ENCODE measurements at regions not wholly inside any gene's neighbourhood (a gene's known extent, or its start where the extent isn't known, plus 50 kb on each side); places are given as distances from the start of the nearest gene placed in this dataset.
"Not testable (repeated sequence)": the region's sequence is repeated elsewhere in the genome, so short reads cannot be mapped to it uniquely, and the experiment has no call there.

DNA sequence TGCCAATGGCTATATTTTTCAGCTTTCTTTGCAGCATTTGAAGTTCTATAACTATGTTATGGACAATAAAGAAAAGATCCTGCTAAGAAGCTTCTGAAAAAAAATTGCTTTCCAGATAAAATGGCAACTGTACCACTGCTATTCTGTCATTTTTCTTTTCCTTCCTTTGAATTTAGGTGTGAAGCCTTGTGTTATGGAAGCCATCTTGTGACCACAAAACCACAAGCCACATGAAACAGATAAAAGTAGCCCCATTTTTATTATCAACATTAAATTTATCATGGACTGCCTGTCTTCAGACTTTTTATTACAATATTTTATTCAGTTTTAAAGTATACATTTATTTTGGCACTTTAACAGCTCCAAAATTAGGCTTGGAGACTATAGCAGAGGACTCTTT is 289.9 kb upstream of the ACTBL2 start:
- DNase-seq = no peak

GRCh38 chr5:57770039-57770438 is 287.4 kb upstream of the ACTBL2 start:
- DNase-seq = no peak

DNA sequence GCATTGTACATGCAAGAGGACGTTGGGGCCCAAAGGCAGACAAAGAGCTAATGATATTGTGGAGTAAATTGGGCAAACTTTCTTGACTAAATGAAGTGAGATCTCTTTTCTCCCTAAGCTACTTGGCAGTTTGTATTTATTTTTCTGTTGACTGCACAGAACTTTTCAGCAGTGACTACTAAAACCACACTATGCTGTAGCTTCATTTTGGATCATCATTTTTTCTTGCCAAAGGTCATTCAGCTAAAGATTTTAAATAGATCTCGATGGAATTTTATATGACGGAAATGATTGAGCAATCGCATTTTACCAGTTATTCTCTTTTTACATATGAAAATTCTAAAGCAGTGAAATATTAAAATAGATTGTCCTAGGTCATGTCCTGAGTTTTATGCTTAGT is 286.1 kb upstream of the ACTBL2 start:
- no peak for DNase-seq

GRCh38 chr5:57764479-57765089 is 282.0 kb upstream of the ACTBL2 start:
- no peak for DNase-seq

DNA sequence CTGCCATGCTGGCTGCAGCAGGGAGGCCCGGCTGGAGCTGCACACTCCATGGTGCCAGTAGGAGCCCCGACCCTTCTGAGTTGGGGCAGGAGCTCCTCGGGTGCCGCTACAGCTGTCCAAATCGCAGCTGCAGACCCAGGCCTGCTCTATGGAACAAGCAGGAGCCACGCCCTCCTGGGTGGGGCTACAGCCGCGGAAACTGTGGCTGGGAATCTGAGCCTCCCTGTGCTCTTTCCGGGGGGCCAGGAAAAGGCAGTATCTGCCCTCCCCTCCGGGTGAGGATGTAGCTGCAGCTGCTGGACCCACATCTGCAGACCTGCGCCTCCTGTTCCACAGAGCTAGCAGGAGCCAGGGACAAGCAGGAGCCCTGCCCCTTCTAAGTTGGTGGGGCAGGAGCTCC is 278.9 kb upstream of the ACTBL2 start:
- DNase-seq = no peak

GRCh38 chr5:57754616-57755015 is 272.0 kb upstream of the ACTBL2 start:
- DNase-seq = no peak

GRCh38 chr5:57753446-57753845 is 270.8 kb upstream of the ACTBL2 start:
- DNase-seq = no peak

DNA sequence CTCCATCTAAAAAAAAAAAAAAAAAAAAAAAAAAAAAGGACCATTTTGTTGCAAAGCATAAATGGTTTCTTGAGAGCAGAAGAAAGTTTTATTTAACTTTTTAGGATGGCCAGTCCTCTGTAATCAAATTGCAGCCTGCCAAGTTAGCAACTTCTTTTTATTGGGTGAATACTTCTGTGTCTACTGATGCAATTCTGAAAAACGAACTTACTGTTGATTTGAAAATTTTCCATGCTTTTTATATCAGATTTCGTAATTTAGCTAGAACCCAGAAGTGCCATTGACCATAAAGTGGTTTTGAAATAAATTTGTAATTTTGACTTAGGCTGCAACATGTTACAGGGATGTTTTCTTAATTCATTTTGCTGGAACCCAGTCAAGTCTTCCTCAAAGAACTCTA is 269.1 kb upstream of the ACTBL2 start:
- DNase-seq = no peak

DNA sequence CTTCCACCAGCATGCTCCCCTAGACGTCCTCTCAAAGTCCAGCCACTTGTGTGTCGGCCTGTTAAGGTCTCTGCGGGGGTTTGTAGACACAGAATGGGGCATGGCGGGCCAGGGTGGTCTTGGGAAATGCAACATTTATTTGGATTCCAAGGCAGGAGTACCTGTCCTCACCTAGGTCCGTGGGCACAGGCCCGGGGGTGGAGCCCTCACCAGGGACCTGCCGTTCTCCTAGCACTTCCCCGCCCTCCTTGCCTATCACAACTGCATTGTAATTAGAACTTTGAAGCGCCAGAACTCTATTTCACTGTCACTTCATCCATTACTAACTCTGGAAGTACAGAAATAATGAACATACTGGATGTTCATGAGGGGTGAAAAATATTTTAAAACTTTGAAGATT is 268.3 kb upstream of the ACTBL2 start:
- DNase-seq = no peak

DNA sequence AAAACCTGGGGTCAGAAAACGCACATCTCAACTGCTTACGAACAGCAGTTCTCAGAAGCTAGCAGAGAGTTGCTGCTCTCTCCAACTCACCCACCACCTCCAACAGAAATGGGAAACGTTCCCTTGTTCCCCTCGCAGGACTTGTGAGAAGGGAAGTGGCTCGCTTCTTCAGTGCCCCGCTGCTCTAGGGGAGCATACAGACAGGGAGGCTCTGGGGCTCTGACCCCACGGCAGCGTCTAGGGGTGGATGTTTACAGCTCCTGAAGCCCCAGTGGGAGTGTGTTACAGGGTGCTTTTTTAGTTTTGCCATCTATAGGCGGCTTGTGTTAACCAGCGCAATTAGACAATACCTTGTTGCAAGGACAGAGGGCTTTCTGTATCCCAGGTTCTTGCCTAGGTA is 267.7 kb upstream of the ACTBL2 start:
- DNase-seq = no peak

GRCh38 chr5:57749396-57749795 is 266.8 kb upstream of the ACTBL2 start:
- no peak for DNase-seq

GRCh38 chr5:57745700-57746651 is 263.4 kb upstream of the ACTBL2 start:
- DNase-seq = no peak

GRCh38 chr5:57745029-57745428 is 262.4 kb upstream of the ACTBL2 start:
- no peak for DNase-seq

DNA sequence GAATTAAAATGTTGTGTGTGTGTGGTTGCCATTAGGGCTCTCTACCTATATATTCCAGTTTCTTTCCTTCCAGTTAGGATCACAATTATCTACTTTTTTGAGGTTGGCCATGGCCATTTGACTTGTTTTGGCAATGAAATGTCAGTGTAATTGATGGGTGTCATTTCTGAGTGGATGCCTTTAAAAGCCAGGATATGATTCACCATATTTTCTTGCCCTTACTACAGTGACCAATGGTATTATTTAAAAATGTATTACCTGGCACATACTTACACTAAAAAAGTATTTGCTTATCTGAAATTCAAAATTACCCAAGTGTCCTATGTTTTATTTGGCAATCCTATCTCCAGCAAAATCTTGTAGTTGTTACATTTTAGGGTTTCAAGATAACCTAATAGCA is 258.7 kb upstream of the ACTBL2 start:
- no peak for DNase-seq

- DNase-seq = no peak
Observed at GRCh38 chr5:57738787-57739186, 256.2 kb upstream of the ACTBL2 start.

GRCh38 chr5:57738301-57738700 is 255.7 kb upstream of the ACTBL2 start:
- no peak for DNase-seq

DNA sequence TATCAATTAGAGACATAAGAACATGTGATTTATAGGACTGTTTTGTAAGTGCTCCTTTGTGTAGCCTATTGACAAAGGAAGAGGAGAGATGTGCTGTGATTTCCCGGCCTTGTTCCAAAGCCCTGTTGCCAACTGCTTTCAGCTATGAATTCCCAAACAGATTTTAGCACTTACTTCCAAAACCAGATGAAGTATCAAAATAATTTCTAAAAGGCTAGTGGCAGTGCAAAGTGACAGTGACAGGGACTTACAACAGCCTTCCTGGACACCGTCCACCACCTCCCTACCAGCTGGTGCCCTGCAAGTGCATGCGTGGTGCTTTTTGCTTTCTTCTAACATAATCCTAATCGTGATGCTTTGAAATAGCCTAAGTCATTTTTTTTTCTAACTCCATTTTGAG is 254.1 kb upstream of the ACTBL2 start:
- DNase-seq = no peak

GRCh38 chr5:57735279-57736153 is 252.9 kb upstream of the ACTBL2 start:
- not testable (repeated sequence) for DNase-seq

DNA sequence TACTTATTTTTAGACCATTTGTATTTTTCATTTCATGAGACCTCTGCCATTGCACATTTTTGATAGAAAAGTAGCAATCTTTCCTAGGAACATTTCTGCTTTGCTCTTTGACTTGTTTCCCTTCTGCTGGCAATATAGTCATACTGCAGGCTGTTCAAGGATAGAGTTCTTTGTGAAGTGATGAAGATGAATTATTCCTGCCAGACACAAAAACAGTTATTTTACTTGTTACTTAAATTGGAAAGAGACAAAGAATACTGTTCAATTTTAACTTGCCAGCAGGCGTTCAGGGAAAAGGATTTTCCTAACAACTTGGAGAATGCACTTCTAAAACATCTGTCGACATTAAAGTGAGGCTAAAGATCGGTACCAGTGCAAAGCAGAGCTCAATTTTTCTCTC is 251.7 kb upstream of the ACTBL2 start:
- no peak for DNase-seq

GRCh38 chr5:57727591-57727990 is 245.0 kb upstream of the ACTBL2 start:
- no peak for DNase-seq

DNA sequence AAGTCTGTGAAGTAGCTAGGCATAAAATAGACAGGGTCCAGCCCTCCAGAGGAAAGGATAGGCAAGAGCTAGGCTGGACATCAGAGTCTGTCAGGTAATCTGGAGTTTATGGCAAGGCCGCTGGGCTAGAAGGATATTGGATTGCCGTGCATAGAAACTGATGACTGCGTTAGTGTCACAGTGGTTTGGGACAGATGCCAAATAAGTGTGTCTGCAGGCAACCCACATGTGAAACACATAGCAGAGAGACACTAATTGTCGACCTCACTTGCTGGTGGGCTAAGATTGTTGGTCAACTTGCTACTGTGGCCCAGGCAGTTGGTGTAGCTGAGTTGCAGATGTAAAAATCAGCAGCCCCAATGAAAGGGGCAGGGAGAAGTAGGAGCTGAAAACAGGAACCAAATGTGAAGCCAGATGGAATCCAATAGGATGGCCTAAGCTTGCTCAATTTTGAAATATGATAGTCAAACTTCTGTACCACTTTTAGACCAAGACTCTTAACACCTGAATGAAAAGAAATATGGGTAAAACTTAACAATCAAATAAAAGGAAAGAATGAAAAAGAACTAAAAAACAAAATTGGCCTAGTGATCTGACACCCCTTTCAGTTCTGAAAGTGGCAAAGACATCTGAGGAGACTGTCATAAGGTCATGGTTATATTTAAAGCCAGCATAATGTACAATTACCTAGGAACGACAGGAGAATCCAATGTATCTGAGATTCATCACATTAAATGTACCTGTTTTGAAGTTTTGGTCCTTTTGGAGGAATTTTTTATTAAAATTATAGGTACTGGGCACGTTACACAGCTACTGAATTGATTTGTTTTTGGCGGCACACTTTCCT is 243.3 kb upstream of the ACTBL2 start:
- DNase-seq = no peak

DNA sequence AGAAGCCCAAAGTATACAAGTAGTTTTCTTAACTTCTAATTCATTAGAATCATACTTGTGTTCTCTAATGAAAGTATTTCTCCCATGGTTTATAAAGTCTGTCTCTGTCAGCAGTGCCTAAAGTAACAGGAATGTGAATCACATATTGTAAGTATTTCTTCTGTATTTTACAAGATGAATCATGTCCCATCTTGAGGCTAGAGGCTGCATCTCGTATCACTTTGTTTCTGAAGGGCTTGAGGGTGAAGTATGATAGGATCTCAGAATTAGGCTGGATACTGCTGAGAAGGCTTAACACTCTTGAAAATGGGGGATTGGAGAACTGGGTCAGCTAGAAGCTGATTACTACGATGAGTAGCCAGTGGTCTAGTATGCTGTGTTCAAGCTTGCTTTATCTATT is 242.2 kb upstream of the ACTBL2 start:
- no peak for DNase-seq

- no peak for DNase-seq
Observed at GRCh38 chr5:57721226-57721625, 238.6 kb upstream of the ACTBL2 start.
